K562 (cell line): ENCODE measurements at regions not wholly inside any gene's neighbourhood (a gene's known extent, or its start where the extent isn't known, plus 50 kb on each side); places are given as distances from the start of the nearest gene placed in this dataset.

Source experiments
- HCFC1 ChIP-seq: IDR thresholded peaks from 2 replicates; pipeline ENCODE4 v1.6.1; 2012; ENCODE audit warnings: low read depth, low read length, improper control_type of control experiment
- NCOR1 ChIP-seq: fragments of 450-650 bp; IDR thresholded peaks from 2 replicates; pipeline ENCODE4 v1.6.1; 2016; ENCODE audit warnings: mild to moderate bottlenecking, moderate library complexity
- TCF3 ChIP-seq: sonication (generic); formaldehyde crosslinking; IDR thresholded peaks from 2 replicates; pipeline ENCODE4 v1.4.0; 2020; ENCODE audit warnings: mild to moderate bottlenecking, missing genetic modification reagents
- TF ChIP-seq, protein P1 (sequence below): sonication (generic); formaldehyde crosslinking; IDR thresholded peaks from 2 replicates; pipeline ENCODE4 v1.4.0; 2020; ENCODE audit warnings: mild to moderate bottlenecking, missing genetic modification reagents

DNA sequence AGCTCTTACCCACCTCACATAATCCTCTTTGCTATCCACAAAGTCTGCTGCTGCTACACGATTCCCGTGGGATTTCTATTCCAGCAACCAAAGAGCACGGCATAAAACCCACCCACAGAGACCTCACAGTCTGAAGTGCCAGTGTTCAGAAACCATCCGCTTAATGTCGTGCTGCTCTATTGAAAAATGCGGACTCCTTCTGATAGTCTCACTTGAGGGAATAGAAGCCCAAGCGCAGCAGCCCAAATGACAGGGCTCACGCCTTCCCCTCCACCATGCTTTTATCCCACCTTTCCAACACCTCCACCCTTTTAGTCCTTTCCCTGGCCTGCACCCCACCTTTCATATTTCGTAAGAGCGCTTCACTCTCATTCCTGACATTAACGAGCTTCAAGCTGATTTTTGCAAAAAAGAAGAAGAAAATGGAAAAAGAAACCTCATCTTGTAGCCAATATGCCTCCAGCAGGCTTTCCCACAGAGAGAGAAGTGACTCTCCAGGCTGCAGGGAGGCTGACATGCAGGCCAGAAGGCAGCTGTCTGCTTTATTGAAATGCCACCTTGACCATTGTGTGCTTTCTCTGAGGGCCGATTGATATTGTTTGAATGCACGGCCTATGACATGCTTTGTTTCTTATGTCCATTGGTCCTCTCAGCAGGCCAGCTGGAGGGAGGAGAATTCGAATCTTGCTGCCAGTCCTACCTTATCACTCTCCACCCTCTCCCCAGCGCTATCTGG is 70.6 kb upstream of the PCSK1 start:
- TF ChIP-seq, protein P1, sequence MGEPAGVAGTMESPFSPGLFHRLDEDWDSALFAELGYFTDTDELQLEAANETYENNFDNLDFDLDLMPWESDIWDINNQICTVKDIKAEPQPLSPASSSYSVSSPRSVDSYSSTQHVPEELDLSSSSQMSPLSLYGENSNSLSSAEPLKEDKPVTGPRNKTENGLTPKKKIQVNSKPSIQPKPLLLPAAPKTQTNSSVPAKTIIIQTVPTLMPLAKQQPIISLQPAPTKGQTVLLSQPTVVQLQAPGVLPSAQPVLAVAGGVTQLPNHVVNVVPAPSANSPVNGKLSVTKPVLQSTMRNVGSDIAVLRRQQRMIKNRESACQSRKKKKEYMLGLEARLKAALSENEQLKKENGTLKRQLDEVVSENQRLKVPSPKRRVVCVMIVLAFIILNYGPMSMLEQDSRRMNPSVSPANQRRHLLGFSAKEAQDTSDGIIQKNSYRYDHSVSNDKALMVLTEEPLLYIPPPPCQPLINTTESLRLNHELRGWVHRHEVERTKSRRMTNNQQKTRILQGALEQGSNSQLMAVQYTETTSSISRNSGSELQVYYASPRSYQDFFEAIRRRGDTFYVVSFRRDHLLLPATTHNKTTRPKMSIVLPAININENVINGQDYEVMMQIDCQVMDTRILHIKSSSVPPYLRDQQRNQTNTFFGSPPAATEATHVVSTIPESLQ = no peak
- no peak for TF ChIP-seq TCF3 (CRISPR knock-in tag)
- no peak for TF ChIP-seq HCFC1
- TF ChIP-seq NCOR1 = no peak
